Upper lobe of left lung (tissue), 6 donors: ENCODE measurements at regions not wholly inside any gene's neighbourhood (a gene's known extent, or its start where the extent isn't known, plus 50 kb on each side); places are given as distances from the start of the nearest gene placed in this dataset.

Source experiments
- ATAC-seq, 2 donors: fragments of 200-7000 bp; cut with Tn5 transposase; one replicate each; pipeline ENCODE4 v1.9.1; 2022; ENCODE audit warnings: mild to moderate bottlenecking in 2 of 2, moderate library complexity in 2 of 2; ENCODE audit not compliant: low FRiP score in 2 of 2
- DNase-seq, 2 donors: peaks; one replicate each; pipeline ENCODE4 v3.0.0-alpha.2; 2019 to 2020
- H3K27ac ChIP-seq, 4 donors: fragments of 200-600 bp; sonication (generic); one replicate each; pipeline ENCODE4 v1.5.1; 2016 to 2019
- H3K27me3 ChIP-seq, 4 donors: fragments of 200-600 bp; sonication (generic); one replicate each; pipeline ENCODE4 v1.5.1; 2017 to 2019
- H3K36me3 ChIP-seq, 4 donors: fragments of 200-600 bp; sonication (generic); one replicate each; pipeline ENCODE4 v1.5.1; 2016 to 2019
- H3K4me1 ChIP-seq, 4 donors: fragments of 200-600 bp; sonication (generic); one replicate each; pipeline ENCODE4 v1.5.1; 2018 to 2019
- H3K4me3 ChIP-seq, 4 donors: fragments of 200-600 bp; sonication (generic); one replicate each; pipeline ENCODE4 v1.5.1; 2017 to 2019; ENCODE audit warnings: mild to moderate bottlenecking in 2 of 4, moderate library complexity in 1 of 4
- H3K9me3 ChIP-seq, 4 donors: fragments of 200-600 bp; sonication (generic); one replicate each; pipeline ENCODE4 v1.5.1; 2018 to 2019
- EP300 ChIP-seq, 4 donors: sonication (generic); formaldehyde crosslinking; IDR thresholded peaks; one replicate each; pipeline ENCODE4 v1.5.1; 2017; ENCODE audit warnings: antibody characterized with exemption in 4 of 4, control low read depth in 2 of 4
- POLR2A ChIP-seq, 4 donors: fragments of 450-650 bp; IDR thresholded peaks; one replicate each; pipeline ENCODE4 v1.5.1; 2016 to 2017; ENCODE audit warnings: antibody characterized with exemption in 4 of 4, mild to moderate bottlenecking in 2 of 4
- POLR2AphosphoS5 ChIP-seq, 2 donors: sonication (generic); formaldehyde crosslinking; IDR thresholded peaks; one replicate each; pipeline ENCODE4 v1.5.1; 2017; ENCODE audit warnings: antibody characterized with exemption in 2 of 2
- WGBS, 2 donors: methylation state at CpG; one replicate each; pipeline ENCODE4 v1.1.5; 2017 to 2018; 5-methylcytosine and 5-hydroxymethylcytosine counted together
- TF ChIP-seq, protein P1 (sequence below), 6 experiments: fragments of 450-650 bp in 4 of 6; fragments of 200-600 bp in 2 of 6; sonication (generic) in 2 of 6; IDR thresholded peaks; one replicate each; pipeline ENCODE4 v1.5.1; 2016 to 2019; ENCODE audit warnings: antibody characterized with exemption in 6 of 6
- donor health status: DM: no; HTN: no; CAD: no; lungs with moderate emphysema.
- donor health status: DM: no; HTN: yes; CAD: no; lungs with severe emphysema.

DNA sequence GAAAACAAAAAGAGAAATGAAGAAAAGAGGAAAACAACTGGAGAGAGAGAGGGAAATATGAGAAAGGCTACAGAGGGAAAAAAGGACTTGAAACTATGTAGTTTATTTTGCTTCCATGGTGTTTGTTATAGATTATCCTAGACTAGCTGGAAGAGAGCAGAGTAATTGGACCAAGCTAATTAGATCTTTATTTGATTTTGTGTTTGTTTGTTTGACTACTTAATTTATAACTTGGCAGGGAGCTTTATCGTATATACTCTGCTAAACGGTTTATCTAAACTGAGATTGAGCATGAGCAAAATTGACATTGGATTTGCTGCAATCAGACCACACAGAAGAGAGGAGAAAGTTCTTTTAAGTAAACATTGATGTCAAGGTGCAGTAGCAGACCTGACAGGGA is 443.8 kb upstream of the USP24 start:
- no peak for TF ChIP-seq EP300 (IDR thresholded peaks at IDR 0.05)
- TF ChIP-seq POLR2A (IDR thresholded peaks at IDR 0.05), result no peak
- TF ChIP-seq, protein P1, sequence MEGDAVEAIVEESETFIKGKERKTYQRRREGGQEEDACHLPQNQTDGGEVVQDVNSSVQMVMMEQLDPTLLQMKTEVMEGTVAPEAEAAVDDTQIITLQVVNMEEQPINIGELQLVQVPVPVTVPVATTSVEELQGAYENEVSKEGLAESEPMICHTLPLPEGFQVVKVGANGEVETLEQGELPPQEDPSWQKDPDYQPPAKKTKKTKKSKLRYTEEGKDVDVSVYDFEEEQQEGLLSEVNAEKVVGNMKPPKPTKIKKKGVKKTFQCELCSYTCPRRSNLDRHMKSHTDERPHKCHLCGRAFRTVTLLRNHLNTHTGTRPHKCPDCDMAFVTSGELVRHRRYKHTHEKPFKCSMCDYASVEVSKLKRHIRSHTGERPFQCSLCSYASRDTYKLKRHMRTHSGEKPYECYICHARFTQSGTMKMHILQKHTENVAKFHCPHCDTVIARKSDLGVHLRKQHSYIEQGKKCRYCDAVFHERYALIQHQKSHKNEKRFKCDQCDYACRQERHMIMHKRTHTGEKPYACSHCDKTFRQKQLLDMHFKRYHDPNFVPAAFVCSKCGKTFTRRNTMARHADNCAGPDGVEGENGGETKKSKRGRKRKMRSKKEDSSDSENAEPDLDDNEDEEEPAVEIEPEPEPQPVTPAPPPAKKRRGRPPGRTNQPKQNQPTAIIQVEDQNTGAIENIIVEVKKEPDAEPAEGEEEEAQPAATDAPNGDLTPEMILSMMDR (IDR thresholded peaks at IDR 0.05), result no peak
- TF ChIP-seq POLR2AphosphoS5 (IDR thresholded peaks at IDR 0.05), result no peak
- Histone ChIP-seq H3K9me3 (no peaks in the 10 kb centered on the region), H3K27me3 (no peaks in the 10 kb centered on the region), H3K36me3 (no peaks in the 10 kb centered on the region), H3K4me3 (no peak overlapping the region), H3K4me1 (no peaks in the 10 kb centered on the region), H3K27ac (no peak overlapping the region)
- 59 to 67% methylated on average over 2 of the region's 2 CpGs for WGBS, 2 donors
- DNase-seq, result no peak
- ATAC-seq, result no peak

GRCh38 chr1:55654750-55655149 is 439.6 kb upstream of the USP24 start:
- H3K27me3 ChIP-seq, result no peaks in the 10 kb centered on the region
- H3K27ac ChIP-seq, result no peak overlapping the region
- H3K9me3 ChIP-seq, result no peaks in the 10 kb centered on the region
- H3K4me3 ChIP-seq, result no peak overlapping the region
- no peaks in the 10 kb centered on the region for H3K4me1 ChIP-seq
- DNase-seq, result no peak
- H3K36me3 ChIP-seq, result no peaks in the 10 kb centered on the region
- peak in 1 of 2 donors; percentile 39 for ATAC-seq
- WGBS, 2 donors, result 66 to 72% methylated on average over 4 of the region's 4 CpGs
- TF ChIP-seq, protein P1 (IDR thresholded peaks at IDR 0.05), result no peak
- no peak for TF ChIP-seq POLR2A (IDR thresholded peaks at IDR 0.05)
- no peak for TF ChIP-seq EP300 (IDR thresholded peaks at IDR 0.05)
- no peak for TF ChIP-seq POLR2AphosphoS5 (IDR thresholded peaks at IDR 0.05)

GRCh38 chr1:55654171-55654570 is 439.0 kb upstream of the USP24 start:
- TF ChIP-seq, protein P1 (IDR thresholded peaks at IDR 0.05), result no peak
- TF ChIP-seq EP300 (IDR thresholded peaks at IDR 0.05), result no peak
- no peak for TF ChIP-seq POLR2A (IDR thresholded peaks at IDR 0.05)
- no peak for TF ChIP-seq POLR2AphosphoS5 (IDR thresholded peaks at IDR 0.05)
- H3K27ac ChIP-seq, result no peak overlapping the region
- ATAC-seq (no peak), DNase-seq (no peak)
- no peaks in the 10 kb centered on the region for H3K9me3 ChIP-seq
- no peak overlapping the region for H3K4me3 ChIP-seq
- no peaks in the 10 kb centered on the region for H3K4me1 ChIP-seq
- H3K36me3 ChIP-seq, result no peaks in the 10 kb centered on the region
- H3K27me3 ChIP-seq, result no peaks in the 10 kb centered on the region

GRCh38 chr1:55650444-55650843 is 435.3 kb upstream of the USP24 start:
- no peaks in the 10 kb centered on the region for H3K4me1 ChIP-seq
- ATAC-seq (no peak), DNase-seq (no peak)
- no peak overlapping the region for H3K27ac ChIP-seq
- H3K27me3 ChIP-seq, result no peaks in the 10 kb centered on the region
- TF ChIP-seq POLR2AphosphoS5 (IDR thresholded peaks at IDR 0.05) (no peak), POLR2A (IDR thresholded peaks at IDR 0.05) (no peak), EP300 (IDR thresholded peaks at IDR 0.05) (no peak)
- TF ChIP-seq, protein P1 (IDR thresholded peaks at IDR 0.05), result no peak
- WGBS, 2 donors, result 54 to 58% methylated on average over 3 of the region's 3 CpGs
- H3K36me3 ChIP-seq, result no peaks in the 10 kb centered on the region
- no peaks in the 10 kb centered on the region for H3K9me3 ChIP-seq
- no peak overlapping the region for H3K4me3 ChIP-seq

- no peaks in the 10 kb centered on the region for H3K4me1 ChIP-seq
- no peaks in the 10 kb centered on the region for H3K9me3 ChIP-seq
- H3K36me3 ChIP-seq, result no peaks in the 10 kb centered on the region
- no peak overlapping the region for H3K4me3 ChIP-seq
- no peak overlapping the region for H3K27ac ChIP-seq
- ATAC-seq, result no peak
- WGBS, 2 donors, result 92 to 95% methylated on average over 1 of the region's 1 CpG
- no peak for TF ChIP-seq EP300 (IDR thresholded peaks at IDR 0.05)
- TF ChIP-seq POLR2A (IDR thresholded peaks at IDR 0.05), result no peak
- TF ChIP-seq, protein P1 (IDR thresholded peaks at IDR 0.05), result no peak
- TF ChIP-seq POLR2AphosphoS5 (IDR thresholded peaks at IDR 0.05), result no peak
- DNase-seq, result no peak
- no peaks in the 10 kb centered on the region for H3K27me3 ChIP-seq
These were observed 431.0 kb upstream of the USP24 start for GRCh38 chr1:55646181-55646580.
